ENCODE measurements at regions not wholly inside any gene's neighbourhood (a gene's known extent, or its start where the extent isn't known, plus 50 kb on each side); places are given as distances from the start of the nearest gene placed in this dataset.

DNA sequence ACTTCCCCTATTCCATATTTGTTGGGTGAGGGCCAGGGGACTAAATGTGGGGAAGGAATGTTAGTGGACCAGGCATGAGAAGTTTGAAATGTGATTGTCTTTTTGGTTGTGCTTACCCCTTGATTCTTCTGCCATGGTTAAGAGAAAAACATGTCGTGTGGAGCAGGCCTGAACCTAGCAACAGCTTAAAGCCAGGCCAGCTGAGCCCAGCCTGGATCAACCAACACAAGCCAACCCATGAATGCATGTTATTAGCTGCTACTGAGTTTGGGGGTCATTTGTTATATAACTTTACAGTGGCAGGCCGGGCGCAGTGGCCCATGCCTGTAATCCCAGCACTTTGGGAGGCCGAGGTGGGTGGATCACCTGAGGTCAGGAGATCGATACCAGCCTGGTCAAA lies 52.4 kb upstream of the TRIO start:
- in situ Hi-C loops (cut with HindIII; ENCODE audit: low sequenced_read_pairs) = no loop called here

DNA sequence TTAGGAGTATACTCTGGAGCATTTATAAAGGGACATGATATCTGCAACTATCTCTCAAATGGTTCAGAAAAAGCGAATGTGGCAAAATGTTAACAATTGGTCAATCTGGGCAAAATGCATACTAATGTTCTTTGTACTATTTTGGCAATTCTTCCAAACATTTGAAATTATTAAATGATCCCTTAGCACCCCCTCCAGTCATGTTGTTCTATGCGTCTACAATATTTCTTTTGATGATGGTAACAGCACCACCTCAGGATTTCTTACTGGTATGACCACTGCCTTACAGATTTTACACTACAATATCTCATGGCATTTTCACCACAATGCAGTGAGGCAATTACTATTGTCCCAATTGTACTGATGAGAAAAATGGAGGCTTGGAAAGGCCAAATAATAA lies 52.9 kb upstream of the TRIO start:
- in situ Hi-C loops (cut with HindIII; ENCODE audit: low sequenced_read_pairs) = no loop called here

DNA sequence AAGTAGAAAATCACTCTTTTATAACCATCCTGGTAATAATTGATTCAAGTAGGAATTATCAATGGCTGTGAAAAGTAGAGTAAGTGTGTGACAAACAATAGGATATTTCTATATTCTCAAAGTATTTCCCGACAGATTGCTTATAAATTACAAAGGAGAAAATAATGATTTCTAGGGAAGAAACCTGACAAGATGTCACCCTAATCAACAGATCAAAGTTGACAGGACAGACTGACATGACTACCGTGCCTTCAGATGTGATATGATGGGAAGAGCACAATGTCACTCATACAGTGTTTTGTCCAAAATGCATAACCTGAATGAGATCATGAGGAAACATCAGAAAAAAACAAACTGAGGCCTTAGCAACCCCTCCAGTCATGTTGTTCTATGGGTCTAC lies 53.9 kb upstream of the TRIO start:
- in situ Hi-C loops (cut with HindIII; ENCODE audit: low sequenced_read_pairs) = no loop called here

- in situ Hi-C loops (cut with HindIII; ENCODE audit: low sequenced_read_pairs) = no loop called here
These were observed 56.9 kb upstream of the TRIO start for GRCh38 chr5:14086261-14086660.

DNA sequence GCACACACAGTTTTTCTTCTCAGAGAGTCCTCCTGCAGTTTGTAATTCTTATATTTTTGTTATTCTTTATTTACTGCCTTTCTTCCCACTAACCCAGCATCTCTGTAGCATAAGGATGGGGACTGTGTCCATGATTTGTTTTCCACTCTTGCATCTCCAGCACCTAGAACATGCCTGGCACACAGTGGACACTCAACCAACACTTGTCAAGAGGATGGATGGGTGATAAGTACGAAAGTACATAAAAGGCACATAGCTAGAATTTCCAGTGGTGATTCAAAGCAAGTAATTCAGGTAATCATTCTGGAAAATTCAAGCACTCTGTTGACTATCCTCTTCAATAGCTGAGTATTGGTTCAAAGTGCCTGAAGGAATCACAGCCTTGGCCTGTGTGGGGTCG lies 60.2 kb upstream of the TRIO start:
- in situ Hi-C loops (cut with HindIII; ENCODE audit: low sequenced_read_pairs) = no loop called here

DNA sequence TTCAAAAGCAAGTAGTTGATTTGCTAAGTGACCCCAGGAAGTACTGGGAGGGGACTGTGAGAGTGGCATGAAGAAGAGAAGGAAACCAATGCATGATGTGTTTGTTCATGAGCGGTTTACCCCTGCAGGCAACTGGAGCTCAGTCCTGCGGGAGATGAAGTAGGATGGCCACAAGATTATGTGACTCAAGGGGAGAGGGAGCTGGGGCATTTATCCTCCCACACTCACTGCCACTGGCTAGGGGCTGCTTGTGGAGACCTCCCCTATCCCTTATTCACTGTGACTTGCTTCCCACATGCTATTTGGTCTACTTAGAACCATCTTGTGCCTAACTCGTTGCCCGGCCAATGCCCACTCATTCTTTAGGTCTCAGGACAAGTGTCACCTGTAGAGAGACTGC lies 60.6 kb upstream of the TRIO start:
- in situ Hi-C loops (cut with HindIII; ENCODE audit: low sequenced_read_pairs) = no loop called here

DNA sequence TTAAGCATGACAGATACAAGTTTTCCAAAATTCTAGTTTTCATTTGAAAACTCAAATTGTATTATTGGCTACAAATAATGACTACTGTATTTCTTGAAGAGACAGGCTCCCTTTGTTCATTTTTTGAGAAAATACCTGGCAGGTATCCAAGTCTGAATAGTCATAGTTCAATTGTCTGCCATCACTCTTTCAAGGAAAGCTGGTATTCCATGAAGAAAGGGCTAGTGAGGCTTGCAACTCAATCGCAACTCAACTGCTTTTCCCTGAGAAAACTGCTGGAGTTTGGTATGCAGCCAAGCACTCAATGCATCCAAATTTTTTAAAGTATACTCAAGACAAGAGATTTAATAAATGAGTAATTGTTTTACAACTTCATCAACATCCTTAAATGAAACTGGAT lies 61.4 kb upstream of the TRIO start:
- in situ Hi-C loops (cut with HindIII; ENCODE audit: low sequenced_read_pairs) = no loop called here

- in situ Hi-C loops (cut with HindIII; ENCODE audit: low sequenced_read_pairs) = no loop called here
These were observed 64.4 kb upstream of the TRIO start for GRCh38 chr5:14078716-14079115.

DNA sequence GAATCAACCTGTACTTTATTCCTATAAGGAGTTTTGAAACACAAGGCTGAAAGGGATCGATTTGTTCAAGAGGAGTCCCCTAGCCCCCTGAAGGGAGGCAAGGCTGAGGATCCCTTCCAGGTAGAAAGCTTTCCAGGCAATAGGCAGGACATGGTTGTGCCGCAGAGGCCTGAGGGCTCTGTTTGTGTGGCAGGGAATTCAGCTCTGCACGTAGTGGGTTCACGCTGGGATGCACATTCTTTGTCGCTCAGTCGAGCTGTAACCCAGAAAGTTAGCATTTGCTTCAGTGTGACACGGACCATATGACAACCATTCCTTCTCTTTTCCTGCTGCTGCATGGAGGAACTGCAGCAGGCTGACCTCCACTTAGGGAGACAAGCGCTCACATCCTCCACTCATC lies 65.6 kb upstream of the TRIO start:
- in situ Hi-C loops (cut with HindIII; ENCODE audit: low sequenced_read_pairs) = no loop called here

DNA sequence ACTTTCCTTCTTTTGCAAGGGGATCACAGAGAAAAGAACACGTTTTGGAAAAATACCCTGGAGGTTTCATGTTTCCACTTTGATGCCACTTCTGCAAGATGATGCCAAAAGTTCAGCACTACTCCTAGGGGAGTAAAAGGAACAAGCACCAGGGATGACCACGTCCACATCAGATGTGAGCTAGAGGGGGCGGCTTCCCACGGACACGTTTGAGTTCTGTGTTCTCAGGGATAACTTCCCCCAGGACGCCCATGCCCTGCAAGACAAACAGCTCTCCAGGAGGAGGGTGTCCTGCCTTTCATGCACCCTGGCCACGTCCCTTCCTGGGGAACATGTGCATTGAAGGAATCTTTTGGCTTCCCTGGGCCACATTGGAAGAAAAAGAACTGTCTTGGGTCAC lies 66.6 kb upstream of the TRIO start:
- in situ Hi-C loops (cut with HindIII; ENCODE audit: low sequenced_read_pairs) = no loop called here

DNA sequence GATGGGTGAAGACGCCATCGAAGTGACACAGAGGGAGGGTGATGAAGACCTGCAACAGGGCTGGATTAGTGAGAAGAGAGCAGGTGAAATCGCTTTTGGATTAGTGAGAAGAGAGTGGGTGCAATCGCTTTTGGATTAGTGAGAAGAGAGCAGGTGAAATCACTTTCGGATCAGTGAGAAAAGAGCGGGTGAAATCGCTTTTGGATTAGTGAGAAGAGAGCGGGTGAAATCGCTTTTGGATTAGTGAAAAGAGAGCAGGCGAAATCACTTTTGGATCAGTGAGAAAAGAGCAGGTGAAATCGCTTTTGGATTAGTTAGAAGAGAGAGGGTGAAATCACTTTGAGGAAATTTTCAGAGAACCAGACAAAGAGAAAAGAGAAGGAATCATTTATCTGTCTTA lies 67.2 kb upstream of the TRIO start:
- in situ Hi-C loops (cut with HindIII; ENCODE audit: low sequenced_read_pairs) = no loop called here

GRCh38 chr5:14071433-14071832 lies 71.7 kb upstream of the TRIO start:
- in situ Hi-C loops (cut with HindIII; ENCODE audit: low sequenced_read_pairs) = no loop called here

- in situ Hi-C loops (cut with HindIII; ENCODE audit: low sequenced_read_pairs) = no loop called here
These were observed 74.1 kb upstream of the TRIO start for GRCh38 chr5:14069021-14069420.

- in situ Hi-C loops (cut with HindIII; ENCODE audit: low sequenced_read_pairs) = no loop called here
These were observed 75.0 kb upstream of the TRIO start for GRCh38 chr5:14068136-14068535.

DNA sequence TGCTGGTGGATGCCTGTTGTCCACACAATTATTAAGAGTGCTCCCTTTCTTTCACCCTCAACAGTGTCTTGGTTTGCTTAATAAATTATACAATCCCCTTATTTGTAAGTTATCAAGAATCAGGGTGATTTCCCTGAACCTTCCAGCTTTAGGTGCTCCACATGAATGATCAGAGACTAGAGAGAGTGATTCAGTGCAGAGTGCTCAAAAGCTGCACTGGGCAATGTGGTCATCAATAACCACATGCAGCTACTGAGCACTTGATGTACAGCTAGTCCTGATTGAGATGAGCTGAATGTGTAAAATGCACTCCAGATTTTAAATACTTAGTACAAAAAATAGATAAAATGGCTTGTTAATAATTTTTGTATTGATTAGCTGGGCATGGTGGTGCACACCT lies 76.8 kb upstream of the TRIO start:
- in situ Hi-C loops (cut with HindIII; ENCODE audit: low sequenced_read_pairs) = no loop called here

DNA sequence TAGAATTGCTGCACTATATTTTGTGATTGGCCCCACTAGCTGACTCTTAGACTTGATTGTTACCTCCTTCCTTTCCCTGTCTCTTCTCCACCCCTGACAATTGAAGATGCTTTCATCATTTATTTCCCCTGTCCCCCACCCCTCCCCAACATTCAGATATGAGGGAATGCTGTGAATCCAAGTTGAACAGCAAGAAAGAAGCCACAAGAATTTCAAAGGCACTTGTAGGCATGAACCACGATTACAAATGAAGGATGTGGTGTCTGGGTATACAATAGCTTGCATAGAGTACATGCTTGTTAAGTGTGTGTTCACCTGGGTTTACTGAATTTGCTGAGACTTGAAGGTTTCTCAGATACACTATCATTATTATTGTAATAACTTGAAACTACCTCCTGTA lies 78.3 kb upstream of the TRIO start:
- in situ Hi-C loops (cut with HindIII; ENCODE audit: low sequenced_read_pairs) = no loop called here

- in situ Hi-C loops (cut with HindIII; ENCODE audit: low sequenced_read_pairs) = no loop called here
These were observed 79.5 kb upstream of the TRIO start for GRCh38 chr5:14063691-14064090.

GRCh38 chr5:14063138-14063537 lies 80.0 kb upstream of the TRIO start:
- in situ Hi-C loops (cut with HindIII; ENCODE audit: low sequenced_read_pairs) = no loop called here

DNA sequence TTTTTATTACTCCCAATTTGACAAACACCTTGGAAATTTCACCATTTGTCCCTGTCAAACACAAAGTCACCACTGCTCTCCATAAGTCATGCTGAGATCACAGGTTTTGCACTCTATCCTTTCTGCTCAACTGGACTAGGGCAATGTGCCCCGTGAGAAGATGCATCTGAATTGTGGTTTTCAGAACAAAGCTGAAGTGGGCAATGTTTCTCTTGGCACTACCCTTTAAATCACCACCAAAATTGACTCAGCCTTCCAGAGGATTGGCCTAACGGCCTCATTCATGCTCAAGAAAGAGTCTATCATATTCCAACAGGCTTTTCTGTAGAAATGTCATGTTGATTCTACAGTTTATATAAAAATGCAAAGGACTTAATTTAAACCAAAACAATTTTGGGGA lies 81.0 kb upstream of the TRIO start:
- in situ Hi-C loops (cut with HindIII; ENCODE audit: low sequenced_read_pairs) = no loop called here

DNA sequence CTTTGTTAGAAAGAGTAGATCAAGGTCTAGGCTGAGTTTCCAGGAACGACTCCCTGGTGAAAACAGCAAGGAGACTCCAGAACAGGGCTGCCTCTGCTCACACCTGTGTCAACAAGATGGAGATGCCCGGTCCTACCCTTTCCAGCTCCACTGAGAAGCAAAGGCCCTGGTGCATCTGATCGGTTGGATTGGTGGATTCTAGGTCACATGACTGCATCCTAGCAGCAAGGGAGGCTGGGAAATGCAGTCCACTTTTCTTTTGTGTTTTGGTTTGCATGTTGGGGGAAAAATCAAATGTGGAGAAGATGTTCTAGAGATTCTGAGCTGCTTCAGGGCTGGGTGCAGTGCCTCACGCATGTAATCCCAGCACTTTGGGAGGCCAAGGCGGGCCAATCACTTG lies 82.0 kb upstream of the TRIO start:
- in situ Hi-C loops (cut with HindIII; ENCODE audit: low sequenced_read_pairs) = no loop called here

DNA sequence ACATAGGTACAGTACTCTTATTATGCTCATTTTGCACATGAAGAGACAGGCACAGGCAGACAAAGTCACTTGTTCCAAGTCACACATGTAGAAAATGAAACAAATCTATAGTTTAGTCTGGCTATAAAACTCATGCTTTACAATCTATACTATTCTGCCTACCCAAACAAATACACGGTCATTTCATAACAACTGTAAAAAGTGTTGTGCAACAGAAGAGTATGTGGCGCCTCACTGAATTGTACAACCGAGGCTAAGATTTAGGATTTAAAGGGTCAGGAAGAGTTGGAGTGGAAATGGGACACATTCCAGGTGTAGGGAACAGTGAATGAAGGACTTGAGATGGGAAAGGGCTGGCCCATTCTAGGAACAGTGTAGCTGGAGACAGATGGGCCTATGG lies 82.9 kb upstream of the TRIO start:
- in situ Hi-C loops (cut with HindIII; ENCODE audit: low sequenced_read_pairs) = no loop called here

GRCh38 chr5:14059810-14060209 lies 83.3 kb upstream of the TRIO start:
- in situ Hi-C loops (cut with HindIII; ENCODE audit: low sequenced_read_pairs) = loop anchor here (5.0 kb wide), 2 partner anchors 42 to 68 kb away; no protein-coding TSS in a partner anchor

DNA sequence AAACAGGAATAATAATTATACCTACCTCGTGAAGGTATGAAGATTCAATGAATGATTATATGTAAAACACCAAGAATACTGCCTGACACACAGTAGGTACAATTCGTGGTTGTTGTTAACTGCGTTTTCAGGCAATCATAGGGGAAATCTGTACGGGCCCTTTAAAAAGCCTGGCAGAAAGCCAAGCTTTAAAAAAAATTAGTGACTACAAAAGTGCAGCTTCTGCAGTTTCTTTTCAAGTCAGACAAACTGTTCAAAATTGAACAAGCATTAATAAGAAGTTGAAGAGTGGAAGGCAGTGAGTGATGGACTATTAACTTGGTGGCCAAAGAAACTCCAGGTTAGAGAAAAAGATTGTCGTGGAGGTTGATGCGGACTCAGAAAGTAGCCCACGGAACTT lies 85.9 kb upstream of the TRIO start:
- in situ Hi-C loops (cut with HindIII; ENCODE audit: low sequenced_read_pairs) = loop anchor here (5.0 kb wide), 2 partner anchors 45 to 65 kb away; no protein-coding TSS in a partner anchor

DNA sequence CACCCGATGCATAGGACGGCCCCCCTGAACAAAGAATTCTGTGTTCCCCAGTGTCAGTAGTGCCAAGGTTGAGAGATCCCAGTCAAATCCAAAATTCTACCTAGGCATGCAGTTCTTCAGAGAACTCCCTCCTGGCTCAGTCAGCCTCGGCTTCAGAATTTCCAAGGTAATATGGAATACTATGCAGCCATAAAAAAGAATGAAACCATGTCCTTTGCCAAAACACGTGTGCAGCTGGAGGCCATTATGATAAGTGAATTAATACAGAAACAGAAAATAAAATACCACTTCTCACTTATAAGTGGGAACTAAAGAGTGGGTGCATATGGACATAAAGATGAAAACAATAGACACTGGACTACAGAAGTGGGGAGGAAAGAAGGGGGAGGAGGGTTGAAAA lies 87.1 kb upstream of the TRIO start:
- in situ Hi-C loops (cut with HindIII; ENCODE audit: low sequenced_read_pairs) = loop anchor here (5.0 kb wide), 2 partner anchors 46 to 64 kb away; no protein-coding TSS in a partner anchor
